ENCODE measurements at regions not wholly inside any gene's neighbourhood (a gene's known extent, or its start where the extent isn't known, plus 50 kb on each side); places are given as distances from the start of the nearest gene placed in this dataset.

GRCh38 chr4:36516522-36517095 lies 235.2 kb downstream of the DTHD1 start:
- no peak for DNase-seq
- POLR2A ChIA-PET: no interaction called here
- TF ChIP-seq, protein P1, sequence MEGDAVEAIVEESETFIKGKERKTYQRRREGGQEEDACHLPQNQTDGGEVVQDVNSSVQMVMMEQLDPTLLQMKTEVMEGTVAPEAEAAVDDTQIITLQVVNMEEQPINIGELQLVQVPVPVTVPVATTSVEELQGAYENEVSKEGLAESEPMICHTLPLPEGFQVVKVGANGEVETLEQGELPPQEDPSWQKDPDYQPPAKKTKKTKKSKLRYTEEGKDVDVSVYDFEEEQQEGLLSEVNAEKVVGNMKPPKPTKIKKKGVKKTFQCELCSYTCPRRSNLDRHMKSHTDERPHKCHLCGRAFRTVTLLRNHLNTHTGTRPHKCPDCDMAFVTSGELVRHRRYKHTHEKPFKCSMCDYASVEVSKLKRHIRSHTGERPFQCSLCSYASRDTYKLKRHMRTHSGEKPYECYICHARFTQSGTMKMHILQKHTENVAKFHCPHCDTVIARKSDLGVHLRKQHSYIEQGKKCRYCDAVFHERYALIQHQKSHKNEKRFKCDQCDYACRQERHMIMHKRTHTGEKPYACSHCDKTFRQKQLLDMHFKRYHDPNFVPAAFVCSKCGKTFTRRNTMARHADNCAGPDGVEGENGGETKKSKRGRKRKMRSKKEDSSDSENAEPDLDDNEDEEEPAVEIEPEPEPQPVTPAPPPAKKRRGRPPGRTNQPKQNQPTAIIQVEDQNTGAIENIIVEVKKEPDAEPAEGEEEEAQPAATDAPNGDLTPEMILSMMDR (IDR thresholded peaks at IDR 0.05; ENCODE audit: insufficient read depth in 1 of 2, low read depth in 1 of 2, low read length in 1 of 2, severe bottlenecking in 1 of 2, unreplicated experiment in 1 of 2): no peak
- H3K4me3 Mint-ChIP-seq (ENCODE audit: unreplicated experiment): no peak overlapping the region
- no peaks in the 10 kb centered on the region for H3K36me3 ChIP-seq (ENCODE audit: control insufficient read depth, insufficient read depth, low read length)
- no TSS peak for BruUV-seq (replicated peaks)
- no peaks in the 10 kb centered on the region for H3K4me1 Mint-ChIP-seq (ENCODE audit: low read depth, unreplicated experiment)
- no peak overlapping the region for H3K27ac Mint-ChIP-seq (ENCODE audit: unreplicated experiment)
- intact Hi-C loops (cut with micrococcal nuclease; ENCODE audit: unreplicated experiment): no loop called here
- CTCF ChIA-PET: no interaction called here
- H3K27me3 ChIP-seq (replicated peaks; ENCODE audit: control insufficient read depth, insufficient read depth, low read length): no peaks in the 10 kb centered on the region
- H3K4me3 ChIP-seq (ENCODE audit: low read depth, low read length): no peak overlapping the region
- no peaks in the 10 kb centered on the region for H3K36me3 Mint-ChIP-seq (ENCODE audit: insufficient read depth, unreplicated experiment)
- H3K27me3 Mint-ChIP-seq (ENCODE audit: insufficient read depth, unreplicated experiment): no peaks in the 10 kb centered on the region
- H3K4me1 ChIP-seq: no peaks in the 10 kb centered on the region
- H3K9me3 Mint-ChIP-seq (ENCODE audit: unreplicated experiment): no peaks in the 10 kb centered on the region
- H3K9me3 ChIP-seq: no peaks in the 10 kb centered on the region

DNA sequence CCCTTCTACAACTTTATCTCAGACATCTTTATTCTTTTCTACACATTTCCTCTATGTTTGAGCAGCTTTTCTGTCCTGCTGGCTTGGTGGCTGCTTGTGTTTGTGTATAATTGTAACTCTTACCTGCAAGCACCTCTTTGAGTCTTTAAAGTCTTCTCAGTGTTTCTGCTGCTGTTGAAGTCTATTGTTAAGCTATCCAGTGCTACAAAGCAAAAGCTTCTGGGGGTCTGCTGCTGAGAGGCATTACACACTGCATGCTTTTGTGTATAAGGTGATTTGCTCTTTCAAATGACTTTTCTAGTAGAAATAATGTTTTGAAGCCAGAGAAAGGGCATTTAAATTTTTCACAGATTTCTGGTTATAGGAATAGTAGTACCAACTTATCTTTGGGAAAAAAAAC lies 241.8 kb downstream of the DTHD1 start:
- BruUV-seq (replicated peaks): no TSS peak
- Histone ChIP-seq H3K9me3 (no peaks in the 10 kb centered on the region), H3K36me3 (ENCODE audit: control insufficient read depth, insufficient read depth, low read length) (no peaks in the 10 kb centered on the region), H3K4me3 (ENCODE audit: low read depth, low read length) (no peak overlapping the region), H3K4me1 (no peaks in the 10 kb centered on the region), H3K27me3 (replicated peaks; ENCODE audit: control insufficient read depth, insufficient read depth, low read length) (no peaks in the 10 kb centered on the region)
- H3K9me3 Mint-ChIP-seq (ENCODE audit: unreplicated experiment): peaks cover 20% of the 10 kb centered on the region
- POLR2A ChIA-PET: no interaction called here
- TF ChIP-seq, protein P1 (IDR thresholded peaks at IDR 0.05; ENCODE audit: insufficient read depth in 1 of 2, low read depth in 1 of 2, low read length in 1 of 2, severe bottlenecking in 1 of 2, unreplicated experiment in 1 of 2): no peak
- no peaks in the 10 kb centered on the region for H3K4me1 Mint-ChIP-seq (ENCODE audit: low read depth, unreplicated experiment)
- no peaks in the 10 kb centered on the region for H3K27me3 Mint-ChIP-seq (ENCODE audit: insufficient read depth, unreplicated experiment)
- CTCF ChIA-PET: no interaction called here
- no peak overlapping the region for H3K4me3 Mint-ChIP-seq (ENCODE audit: unreplicated experiment)
- H3K27ac Mint-ChIP-seq (ENCODE audit: unreplicated experiment): no peak overlapping the region
- intact Hi-C loops (cut with micrococcal nuclease; ENCODE audit: unreplicated experiment): no loop called here
- no peak for DNase-seq
- no peaks in the 10 kb centered on the region for H3K36me3 Mint-ChIP-seq (ENCODE audit: insufficient read depth, unreplicated experiment)

- Mint-ChIP-seq H3K9me3 (ENCODE audit: unreplicated experiment) (peaks cover 13% of the 10 kb centered on the region), H3K27ac (ENCODE audit: unreplicated experiment) (no peak overlapping the region), H3K36me3 (ENCODE audit: insufficient read depth, unreplicated experiment) (no peaks in the 10 kb centered on the region), H3K27me3 (ENCODE audit: insufficient read depth, unreplicated experiment) (no peaks in the 10 kb centered on the region), H3K4me1 (ENCODE audit: low read depth, unreplicated experiment) (no peaks in the 10 kb centered on the region), H3K4me3 (ENCODE audit: unreplicated experiment) (no peak overlapping the region)
- Histone ChIP-seq H3K27me3 (replicated peaks; ENCODE audit: control insufficient read depth, insufficient read depth, low read length) (no peaks in the 10 kb centered on the region), H3K4me3 (ENCODE audit: low read depth, low read length) (no peak overlapping the region), H3K36me3 (ENCODE audit: control insufficient read depth, insufficient read depth, low read length) (no peaks in the 10 kb centered on the region), H3K4me1 (no peaks in the 10 kb centered on the region), H3K9me3 (no peaks in the 10 kb centered on the region)
- CTCF ChIA-PET: no interaction called here
- intact Hi-C loops (cut with micrococcal nuclease; ENCODE audit: unreplicated experiment): no loop called here
- POLR2A ChIA-PET: no interaction called here
- no peak for DNase-seq
- BruUV-seq (replicated peaks): no TSS peak
- TF ChIP-seq, protein P1 (IDR thresholded peaks at IDR 0.05; ENCODE audit: insufficient read depth in 1 of 2, low read depth in 1 of 2, low read length in 1 of 2, severe bottlenecking in 1 of 2, unreplicated experiment in 1 of 2): no peak
Observed at GRCh38 chr4:36532670-36533379, 251.4 kb downstream of the DTHD1 start.

Measured in Caco-2 (cell line).